NCI-H1092 (cell line): ENCODE measurements at regions not wholly inside any gene's neighbourhood (a gene's known extent, or its start where the extent isn't known, plus 50 kb on each side); places are given as distances from the start of the nearest gene placed in this dataset.
"Not testable (repeated sequence)": the region's sequence is repeated elsewhere in the genome, so short reads cannot be mapped to it uniquely, and the experiment has no call there.

Experiments used
- DNase-seq: peaks from one replicate; lab custom pipeline; 2025; lab: John Stamatoyannopoulos, UW

GRCh38 chr1:234865171-234866006 lies 255.4 kb upstream of the IRF2BP2 start:
- DNase-seq: no peak

GRCh38 chr1:234864116-234864515 lies 254.1 kb upstream of the IRF2BP2 start:
- no peak for DNase-seq

GRCh38 chr1:234863551-234863971 lies 253.6 kb upstream of the IRF2BP2 start:
- DNase-seq: no peak

- DNase-seq: no peak
Observed at GRCh38 chr1:234862944-234863515, 253.1 kb upstream of the IRF2BP2 start.

- no peak for DNase-seq
Observed at GRCh38 chr1:234862360-234862943, 252.5 kb upstream of the IRF2BP2 start.

- no peak for DNase-seq
Observed at GRCh38 chr1:234861761-234862160, 251.8 kb upstream of the IRF2BP2 start.

GRCh38 chr1:234861024-234861620 lies 251.1 kb upstream of the IRF2BP2 start:
- DNase-seq: no peak

- DNase-seq: no peak
Observed at GRCh38 chr1:234858722-234859121, 248.7 kb upstream of the IRF2BP2 start.

GRCh38 chr1:234856845-234857245 lies 246.9 kb upstream of the IRF2BP2 start:
- DNase-seq: no peak

- DNase-seq: no peak
Observed at GRCh38 chr1:234855851-234856250, 245.9 kb upstream of the IRF2BP2 start.

GRCh38 chr1:234854645-234855039 lies 244.7 kb upstream of the IRF2BP2 start:
- DNase-seq: no peak

GRCh38 chr1:234853906-234854644 lies 244.1 kb upstream of the IRF2BP2 start:
- no peak for DNase-seq

GRCh38 chr1:234852659-234853058 lies 242.7 kb upstream of the IRF2BP2 start:
- no peak for DNase-seq

GRCh38 chr1:234851450-234852438 lies 241.8 kb upstream of the IRF2BP2 start:
- no peak for DNase-seq

- no peak for DNase-seq
Observed at GRCh38 chr1:234849832-234850231, 239.9 kb upstream of the IRF2BP2 start.

GRCh38 chr1:234848972-234849649 lies 239.1 kb upstream of the IRF2BP2 start:
- DNase-seq: no peak

- DNase-seq: not testable (repeated sequence)
Observed at GRCh38 chr1:234846813-234847212, 236.8 kb upstream of the IRF2BP2 start.

GRCh38 chr1:234845836-234846235 lies 235.9 kb upstream of the IRF2BP2 start:
- no peak for DNase-seq

- DNase-seq: no peak
Observed at GRCh38 chr1:234845097-234845660, 235.2 kb upstream of the IRF2BP2 start.

GRCh38 chr1:234844479-234845031 lies 234.6 kb upstream of the IRF2BP2 start:
- DNase-seq: no peak
